ENCODE measurements at regions not wholly inside any gene's neighbourhood (a gene's known extent, or its start where the extent isn't known, plus 50 kb on each side); places are given as distances from the start of the nearest gene placed in this dataset.

- 0% methylated on average over 7 of the region's 7 CpGs for WGBS (ENCODE audit: insufficient coverage, low coverage, missing lambda C conversion rate)
- ChIA-PET CTCF (ENCODE audit: low intra/inter-chr PET ratio) (no interaction called here), POLR2A (no interaction called here)
- no peaks in the 10 kb centered on the region for H3K9me1 ChIP-seq (ENCODE audit: control insufficient read depth, insufficient read depth, low read length)
- no peaks in the 10 kb centered on the region for H3K36me3 ChIP-seq (ENCODE audit: control insufficient read depth, insufficient read depth, low read length)
- in situ Hi-C loops (cut with MboI) (no loop called here), intact Hi-C loops (cut with micrococcal nuclease) (no loop called here)
- no peaks in the 10 kb centered on the region for H3K4me1 ChIP-seq (replicated peaks in 1 of 2; ENCODE audit: control insufficient read depth in 2 of 2, insufficient read depth in 2 of 2, low read length in 2 of 2)
- H3K27me3 ChIP-seq (ENCODE audit: control insufficient read depth in 2 of 2, insufficient read depth in 2 of 2, low read length in 2 of 2) = no peaks in the 10 kb centered on the region; a peak in 1 of 5 replicates
- no peak overlapping the region for H3K4me2 ChIP-seq (ENCODE audit: insufficient read depth, low read length)
- FAIRE-seq (no peak), ATAC-seq (no peak), DNase-seq (ENCODE audit: extremely low read depth in 1 of 4, low spot score in 3 of 4) (no peak)
- TF ChIP-seq FIP1L1 (IDR thresholded peaks at IDR 0.05; ENCODE audit: low read depth, low read length, poor library complexity, severe bottlenecking) (no peak), MTA3 (IDR thresholded peaks at IDR 0.05; ENCODE audit: borderline replicate concordance) (no peak), ETS1 (conservative IDR thresholded peaks at IDR 0.05; ENCODE audit: control insufficient read depth, low read depth, low read length) (no peak), ZBTB9 (CRISPR knock-in tag; IDR thresholded peaks at IDR 0.05) (no peak), KLF16 (IDR thresholded peaks at IDR 0.05) (no peak), FOXK2 (conservative IDR thresholded peaks at IDR 0.05 in 1 of 2, IDR thresholded peaks at IDR 0.05 in 1 of 2; ENCODE audit: low read depth in 2 of 2) (no peak), CGGBP1 (CRISPR knock-in tag; IDR thresholded peaks at IDR 0.05) (no peak), ZNF12 (CRISPR knock-in tag; IDR thresholded peaks at IDR 0.05) (no peak), ZBTB43 (CRISPR knock-in tag; IDR thresholded peaks at IDR 0.05) (no peak), ATF1 (CRISPR knock-in tag; IDR thresholded peaks at IDR 0.05) (no peak), ATF1 (tag; IDR thresholded peaks at IDR 0.05) (no peak)
- no peak overlapping the region for H3K4me3 ChIP-seq
- no TSS peak for BruUV-seq (replicated peaks)
- H3K79me2 ChIP-seq (ENCODE audit: control insufficient read depth, insufficient read depth, low read length) = no peaks in the 10 kb centered on the region
- H4K20me1 ChIP-seq (replicated peaks; ENCODE audit: control insufficient read depth, insufficient read depth, low read length) = no peaks in the 10 kb centered on the region
- H3K9me3 ChIP-seq (replicated peaks; ENCODE audit: control insufficient read depth, insufficient read depth, low read depth, low read length) = no peaks in the 10 kb centered on the region
- H3K9ac ChIP-seq (ENCODE audit: insufficient read depth in 1 of 2, low read depth in 2 of 2, low read length in 2 of 2) = no peak overlapping the region
- H2AFZ ChIP-seq (ENCODE audit: low read depth, low read length) = no peak overlapping the region
- no peak overlapping the region for H3K27ac ChIP-seq (ENCODE audit: extremely low read depth, low read depth, low read length)
These were observed 338.0 kb downstream of the EN1 start for GRCh38 chr2:118509319-118510004.

All from K562 (cell line).